Parathyroid adenoma (tissue), 2 donors: ENCODE measurements at regions not wholly inside any gene's neighbourhood (a gene's known extent, or its start where the extent isn't known, plus 50 kb on each side); places are given as distances from the start of the nearest gene placed in this dataset.
"Not testable (repeated sequence)": the region's sequence is repeated elsewhere in the genome, so short reads cannot be mapped to it uniquely, and the experiment has no call there.

Source experiments
- H2AFZ ChIP-seq: fragments of 300-600 bp; sonication (generic); one replicate; pipeline ENCODE4 v1.7.0; 2017; ENCODE audit warnings: antibody characterized with exemption, mild to moderate bottlenecking
- H3K27ac ChIP-seq: fragments of 300-600 bp; sonication (generic); one replicate; pipeline ENCODE4 v1.7.0; 2017
- H3K27me3 ChIP-seq: fragments of 300-600 bp; sonication (generic); one replicate; pipeline ENCODE4 v1.7.0; 2017; ENCODE audit warnings: low read length; ENCODE audit not compliant: control insufficient read depth, insufficient read depth
- H3K36me3 ChIP-seq: fragments of 300-600 bp; sonication (generic); one replicate; pipeline ENCODE4 v1.7.0; 2017; ENCODE audit warnings: low read length; ENCODE audit not compliant: control insufficient read depth, insufficient read depth
- H3K4me1 ChIP-seq: fragments of 300-600 bp; sonication (generic); one replicate; pipeline ENCODE4 v1.7.0; 2017; ENCODE audit warnings: control low read depth
- H3K4me2 ChIP-seq: fragments of 300-600 bp; sonication (generic); one replicate; pipeline ENCODE4 v1.7.0; 2017; ENCODE audit warnings: low read length
- H3K4me3 ChIP-seq: fragments of 300-600 bp; sonication (generic); one replicate; pipeline ENCODE4 v1.7.0; 2017; ENCODE audit warnings: low read depth, low read length
- H3K79me2 ChIP-seq: fragments of 300-600 bp; sonication (generic); one replicate; pipeline ENCODE4 v1.7.0; 2017; ENCODE audit warnings: control low read depth
- H3K9ac ChIP-seq: fragments of 300-600 bp; sonication (generic); one replicate; pipeline ENCODE4 v1.7.0; 2017; ENCODE audit warnings: mild to moderate bottlenecking
- H3K9me3 ChIP-seq: fragments of 300-600 bp; sonication (generic); one replicate; pipeline ENCODE4 v1.7.0; 2017; ENCODE audit warnings: low read length; ENCODE audit not compliant: control insufficient read depth
- CTCF ChIP-seq: fragments of 300-600 bp; sonication (generic); IDR thresholded peaks from one replicate; pipeline ENCODE4 v1.7.0; 2017; ENCODE audit warnings: antibody characterized with exemption, mild to moderate bottlenecking
- donor health status: primary hyperparathyroidism.

DNA sequence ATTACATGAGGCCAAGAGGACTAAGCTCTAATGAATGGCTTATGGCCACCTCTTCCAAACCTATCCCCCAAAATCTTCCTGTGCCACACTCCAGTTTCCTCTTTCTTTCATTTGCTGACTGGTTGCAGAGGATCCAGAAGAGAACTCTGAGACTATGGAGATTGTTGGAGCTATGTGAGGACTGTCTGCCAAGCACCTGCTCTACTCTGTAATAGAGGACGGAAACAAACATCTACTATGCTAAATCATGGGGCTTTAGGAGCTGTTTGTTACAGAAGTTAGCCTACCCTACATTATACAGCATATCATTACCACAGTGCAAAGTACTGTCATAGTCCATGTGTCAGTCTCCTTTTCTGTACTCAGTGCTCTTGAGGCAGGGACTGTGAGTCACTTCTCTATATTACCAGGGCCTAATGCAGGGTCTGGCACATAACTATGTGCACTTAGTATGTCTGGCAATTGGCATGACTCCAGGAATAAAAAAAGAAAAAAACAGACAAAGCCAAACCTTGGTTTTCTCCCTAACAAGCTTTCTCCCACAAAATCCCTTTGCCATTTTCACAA, 95.1 kb downstream of the RPAP3 start:
- H3K4me3 ChIP-seq: no peak overlapping the region
- H3K27me3 ChIP-seq: no peaks in the 10 kb centered on the region
- no peak overlapping the region for H3K27ac ChIP-seq
- no peak overlapping the region for H3K4me2 ChIP-seq
- no peaks in the 10 kb centered on the region for H3K79me2 ChIP-seq
- H3K4me1 ChIP-seq: no peaks in the 10 kb centered on the region
- no peaks in the 10 kb centered on the region for H3K9me3 ChIP-seq
- no peak overlapping the region for H3K9ac ChIP-seq
- TF ChIP-seq CTCF: no peak
- H2AFZ ChIP-seq: no peak overlapping the region
- no peaks in the 10 kb centered on the region for H3K36me3 ChIP-seq

DNA sequence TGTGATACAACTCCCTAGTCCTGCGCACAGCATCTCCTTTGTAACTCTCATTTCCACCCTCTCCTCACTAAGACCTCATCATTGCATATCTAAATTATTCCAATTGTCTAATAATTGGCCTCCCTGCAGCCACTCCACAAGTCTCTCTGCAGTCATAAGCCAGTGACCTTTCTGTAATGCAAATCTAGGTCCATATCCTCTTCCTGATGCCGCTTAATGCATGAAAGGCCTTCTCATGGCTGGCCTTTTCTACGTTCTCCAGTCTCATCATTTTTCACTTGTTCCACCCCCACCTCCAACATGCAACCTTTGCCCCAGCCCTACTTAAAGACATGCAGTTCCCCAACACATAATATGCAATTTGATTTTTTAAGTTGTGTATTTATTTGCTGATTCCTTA, 96.0 kb downstream of the RPAP3 start:
- Histone ChIP-seq H2AFZ (no peak overlapping the region), H3K79me2 (no peaks in the 10 kb centered on the region), H3K9ac (no peak overlapping the region), H3K4me2 (no peak overlapping the region), H3K9me3 (no peaks in the 10 kb centered on the region), H3K4me3 (no peak overlapping the region), H3K36me3 (no peaks in the 10 kb centered on the region), H3K27me3 (no peaks in the 10 kb centered on the region), H3K27ac (no peak overlapping the region), H3K4me1 (no peaks in the 10 kb centered on the region)
- TF ChIP-seq CTCF: no peak

GRCh38 chr12:47608671-47609070, 97.2 kb downstream of the RPAP3 start:
- not testable (repeated sequence) for H3K4me2 ChIP-seq, H3K27me3 ChIP-seq, H3K4me1 ChIP-seq, H3K79me2 ChIP-seq, H3K27ac ChIP-seq, H3K9ac ChIP-seq, H2AFZ ChIP-seq, H3K36me3 ChIP-seq, H3K4me3 ChIP-seq, H3K9me3 ChIP-seq

- H3K36me3 ChIP-seq: no peaks in the 10 kb centered on the region
- no peaks in the 10 kb centered on the region for H3K79me2 ChIP-seq
- no peaks in the 10 kb centered on the region for H3K27me3 ChIP-seq
- H3K4me3 ChIP-seq: no peak overlapping the region
- H3K9me3 ChIP-seq: no peaks in the 10 kb centered on the region
- TF ChIP-seq CTCF: no peak
- H3K27ac ChIP-seq: no peak overlapping the region
- no peak overlapping the region for H2AFZ ChIP-seq
- no peak overlapping the region for H3K4me2 ChIP-seq
- no peaks in the 10 kb centered on the region for H3K4me1 ChIP-seq
- H3K9ac ChIP-seq: no peak overlapping the region
These were observed 101.5 kb downstream of the RPAP3 start for GRCh38 chr12:47604221-47604873.

DNA sequence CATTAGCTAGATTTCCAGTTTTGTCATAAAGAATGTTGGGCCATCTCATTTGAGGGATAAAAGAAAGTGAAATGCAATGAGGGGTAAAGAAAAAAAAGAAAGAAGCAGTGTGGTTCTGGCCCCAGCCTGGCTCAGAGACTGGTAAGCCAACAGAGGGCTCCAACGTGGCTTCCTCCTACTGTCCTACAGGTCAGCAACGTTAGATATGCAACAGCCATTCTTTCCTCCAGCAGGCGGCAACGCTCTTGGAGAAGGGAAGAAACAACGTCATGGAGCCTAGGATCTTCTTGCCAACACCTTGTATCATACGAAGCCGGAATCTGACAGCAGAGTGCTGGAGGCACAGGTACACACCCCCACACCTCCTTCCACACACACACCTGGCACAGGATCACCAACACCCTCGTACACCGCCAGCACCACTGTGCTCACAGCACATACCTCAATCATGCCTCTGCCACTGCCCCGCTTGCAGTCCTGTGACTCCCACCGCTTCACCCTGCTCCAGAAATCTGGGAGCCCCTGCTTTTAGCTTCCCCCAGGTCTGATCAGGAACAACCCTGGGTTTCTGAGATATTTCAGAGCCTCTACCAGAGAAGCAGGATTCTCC, 102.8 kb downstream of the RPAP3 start:
- Histone ChIP-seq H3K36me3 (no peaks in the 10 kb centered on the region), H3K79me2 (no peaks in the 10 kb centered on the region), H3K4me2 (no peak overlapping the region), H2AFZ (no peak overlapping the region), H3K27ac (no peak overlapping the region), H3K4me3 (no peak overlapping the region), H3K4me1 (no peaks in the 10 kb centered on the region), H3K9me3 (no peaks in the 10 kb centered on the region), H3K27me3 (no peaks in the 10 kb centered on the region), H3K9ac (no peak overlapping the region)
- TF ChIP-seq CTCF: no peak
